H9 (cell line): ENCODE measurements at regions not wholly inside any gene's neighbourhood (a gene's known extent, or its start where the extent isn't known, plus 50 kb on each side); places are given as distances from the start of the nearest gene placed in this dataset.

Experiments
- DNase-seq: peaks from one replicate; pipeline ENCODE4 v3.0.0-alpha.2; 2017
- H2AFZ ChIP-seq: one replicate; pipeline ENCODE4 v1.6.1; 2013; ENCODE audit warnings: mild to moderate bottlenecking, low read length, control low read depth, moderate library complexity
- H2AK5ac ChIP-seq: 2 replicates; pipeline ENCODE4 v1.6.1; 2013; ENCODE audit warnings: low read length, control low read depth, mixed read lengths; ENCODE audit not compliant: insufficient read length
- H2BK120ac ChIP-seq: one replicate; pipeline ENCODE4 v1.6.1; 2013; ENCODE audit warnings: low read depth, mild to moderate bottlenecking, low read length, control low read depth, inconsistent platforms; ENCODE audit not compliant: poor library complexity, severe bottlenecking
- H2BK12ac ChIP-seq: 2 replicates; pipeline ENCODE4 v1.6.1; 2013; ENCODE audit warnings: low read length, control low read depth, mixed read lengths, low read depth; ENCODE audit not compliant: insufficient read length
- H2BK15ac ChIP-seq: 2 replicates; pipeline ENCODE4 v1.6.1; 2013; ENCODE audit warnings: low read depth, low read length, control low read depth
- H2BK20ac ChIP-seq: one replicate; pipeline ENCODE4 v1.6.1; 2013; ENCODE audit warnings: low read depth, mild to moderate bottlenecking, low read length, control low read depth, inconsistent platforms; ENCODE audit not compliant: poor library complexity, severe bottlenecking
- H2BK5ac ChIP-seq: 2 replicates; pipeline ENCODE4 v1.6.1; 2013; ENCODE audit warnings: low read length, control low read depth, mixed read lengths; ENCODE audit not compliant: insufficient read length
- H3K14ac ChIP-seq: 2 replicates; pipeline ENCODE4 v1.6.1; 2013; ENCODE audit warnings: low read length, control low read depth; ENCODE audit not compliant: insufficient read depth
- H3K18ac ChIP-seq: 2 replicates; pipeline ENCODE4 v1.6.1; 2013; ENCODE audit warnings: low read depth, mild to moderate bottlenecking, mixed read lengths, low read length, control low read depth; ENCODE audit not compliant: insufficient read length
- H3K23ac ChIP-seq: 2 replicates; pipeline ENCODE4 v1.6.1; 2013; ENCODE audit warnings: low read length, control low read depth, mixed read lengths, low read depth; ENCODE audit not compliant: insufficient read length
- H3K23me2 ChIP-seq: 2 replicates; pipeline ENCODE4 v1.6.1; 2013; ENCODE audit warnings: low read depth, mild to moderate bottlenecking, mixed read lengths, low read length, control low read depth; ENCODE audit not compliant: insufficient read length, poor library complexity, severe bottlenecking
- H3K27ac ChIP-seq: 2 replicates; pipeline ENCODE4 v1.5.1; 2013; ENCODE audit warnings: low read length, control low read depth, mixed read lengths, low read depth; ENCODE audit not compliant: insufficient read length
- H3K27me3 ChIP-seq: 2 replicates; pipeline ENCODE4 v1.6.1; 2013; ENCODE audit warnings: low read length, control low read depth, inconsistent platforms; ENCODE audit not compliant: insufficient read depth
- H3K4ac ChIP-seq: 2 replicates; pipeline ENCODE4 v1.6.1; 2013; ENCODE audit warnings: low read depth, mild to moderate bottlenecking, control low read depth, inconsistent platforms, low read length, moderate library complexity
- H3K4me1 ChIP-seq: 2 replicates; pipeline ENCODE4 v1.6.1; 2013; ENCODE audit warnings: low read length, control low read depth, inconsistent platforms; ENCODE audit not compliant: insufficient read depth
- H3K4me2 ChIP-seq: 2 replicates; pipeline ENCODE4 v1.6.1; 2013; ENCODE audit warnings: low read length, control low read depth, mixed read lengths; ENCODE audit not compliant: insufficient read length, insufficient read depth
- H3K56ac ChIP-seq: 2 replicates; pipeline ENCODE4 v1.6.1; 2013; ENCODE audit warnings: low read depth, mild to moderate bottlenecking, mixed read lengths, low read length, control low read depth; ENCODE audit not compliant: insufficient read length
- H3K79me1 ChIP-seq: 2 replicates; pipeline ENCODE4 v1.6.1; 2013; ENCODE audit warnings: low read depth, mild to moderate bottlenecking, moderate library complexity, low read length, control low read depth, inconsistent platforms; ENCODE audit not compliant: insufficient read depth, poor library complexity, severe bottlenecking
- H3K79me2 ChIP-seq: 2 replicates; pipeline ENCODE4 v1.6.1; 2013; ENCODE audit warnings: low read length, control low read depth, inconsistent platforms; ENCODE audit not compliant: insufficient read depth
- H3K9ac ChIP-seq: 2 replicates; pipeline ENCODE4 v1.6.1; 2013; ENCODE audit warnings: low read length, control low read depth, mixed read lengths; ENCODE audit not compliant: insufficient read length; ENCODE audit errors: extremely low read depth
- H3K9me3 ChIP-seq: one replicate; pipeline ENCODE4 v1.6.1; 2013; ENCODE audit warnings: low read depth, low read length, inconsistent platforms; ENCODE audit not compliant: control insufficient read depth
- H3T11ph ChIP-seq: one replicate; pipeline ENCODE4 v1.6.1; 2013; ENCODE audit warnings: mild to moderate bottlenecking, low read length, control low read depth, inconsistent platforms
- H4K20me1 ChIP-seq: one replicate; pipeline ENCODE4 v1.6.1; 2013; ENCODE audit not compliant: control insufficient read depth, insufficient read length, insufficient read depth
- H4K5ac ChIP-seq: 2 replicates; pipeline ENCODE4 v1.6.1; 2013; ENCODE audit warnings: low read depth, mild to moderate bottlenecking, mixed read lengths, low read length, control low read depth; ENCODE audit not compliant: insufficient read length
- H4K8ac ChIP-seq: replicated peaks from 2 replicates; pipeline ENCODE4 v1.6.1; 2013; ENCODE audit warnings: low read length, control low read depth, mixed read lengths, low read depth; ENCODE audit not compliant: insufficient read length
- H4K91ac ChIP-seq: 2 replicates; pipeline ENCODE4 v1.6.1; 2013; ENCODE audit warnings: low read depth, mild to moderate bottlenecking, moderate library complexity, mixed read lengths, low read length, control low read depth; ENCODE audit not compliant: insufficient read length
- H3K27ac Mint-ChIP-seq, 3 experiments: 2 replicates in 2 of 3; 3 replicates in 1 of 3; pipeline ENCODE4 v1.8.0; 2020 to 2021; ENCODE audit warnings: mixed read lengths in 3 of 3, mild to moderate bottlenecking in 1 of 3, moderate library complexity in 1 of 3
- H3K27me3 Mint-ChIP-seq: 2 replicates; pipeline ENCODE4 v1.8.0; 2021; ENCODE audit warnings: low read depth, mild to moderate bottlenecking, moderate library complexity, mixed read lengths
- H3K36me3 Mint-ChIP-seq, 3 experiments: 2 replicates in 2 of 3; 3 replicates in 1 of 3; pipeline ENCODE4 v1.8.0; 2020 to 2021; ENCODE audit warnings: low read depth in 3 of 3, mixed read lengths in 3 of 3; ENCODE audit not compliant: insufficient read depth in 1 of 3
- H3K4me1 Mint-ChIP-seq, 2 experiments: 2 replicates each; pipeline ENCODE4 v1.8.0; 2020; ENCODE audit warnings: mixed read lengths in 2 of 2
- H3K4me3 Mint-ChIP-seq, 2 experiments: 2 replicates in 1 of 2; 3 replicates in 1 of 2; pipeline ENCODE4 v1.8.0; 2020 to 2021; ENCODE audit warnings: mild to moderate bottlenecking in 2 of 2, mixed read lengths in 2 of 2, moderate library complexity in 1 of 2
- H3K9me3 Mint-ChIP-seq, 2 experiments: 2 replicates in 1 of 2; 3 replicates in 1 of 2; pipeline ENCODE4 v1.8.0; 2020; ENCODE audit warnings: mild to moderate bottlenecking in 2 of 2, mixed read lengths in 2 of 2, moderate library complexity in 1 of 2
- WGBS: extraction: QIAGEN DNeasy Blood & Tissue Kit; methylation state at CpG from one replicate; pipeline ENCODE4 v1.1.7; 2013; ENCODE audit warnings: missing lambda C conversion rate, low lambda C conversion rate, mixed read lengths; ENCODE audit not compliant: insufficient read length; ENCODE audit errors: extremely low coverage; 5-methylcytosine and 5-hydroxymethylcytosine counted together
- TF ChIP-seq, protein P1 (sequence below): fragments of 200-600 bp; sonication (generic); conservative IDR thresholded peaks from 3 replicates; pipeline ENCODE4 v1.8.0; 2021; ENCODE audit warnings: antibody characterized with exemption, mild to moderate bottlenecking

DNA sequence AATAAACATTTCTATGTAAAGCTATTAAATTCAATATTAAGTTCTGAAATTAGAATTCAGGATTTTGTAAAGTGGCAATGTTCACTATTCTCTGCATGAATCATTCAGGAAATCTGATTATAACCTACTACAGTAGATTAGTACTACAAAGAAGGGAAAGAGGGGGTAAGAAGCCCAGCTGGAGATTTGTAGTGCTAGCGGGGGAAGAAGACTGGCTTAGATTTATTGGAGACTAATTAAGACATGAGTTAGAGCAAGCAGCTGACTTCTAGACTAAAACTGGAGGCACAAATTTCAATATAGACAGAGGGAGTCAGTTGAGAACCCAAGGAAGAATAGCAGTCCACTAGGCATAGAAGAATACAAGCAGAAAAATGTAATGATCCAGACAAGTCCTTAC is 55.8 kb upstream of the SETMAR start:
- Mint-ChIP-seq H3K4me1 (peaks cover 4% of the 10 kb centered on the region in 2 experiments; a peak in 1 of 4 replicates), H3K4me3 (no peak overlapping the region), H3K27me3 (peaks cover 3% of the 10 kb centered on the region), H3K27ac (no peak overlapping the region), H3K36me3 (no peaks in the 10 kb centered on the region), H3K9me3 (no peaks in the 10 kb centered on the region)
- H4K20me1 ChIP-seq = no peaks in the 10 kb centered on the region
- H3K9me3 ChIP-seq = no peaks in the 10 kb centered on the region
- H2BK5ac ChIP-seq = no peak overlapping the region
- H2BK12ac ChIP-seq = no peak overlapping the region
- H2BK120ac ChIP-seq = no peak overlapping the region
- no peaks in the 10 kb centered on the region for H3K23me2 ChIP-seq
- H2AK5ac ChIP-seq = no peak overlapping the region
- H3K27ac ChIP-seq = no peak overlapping the region
- no peak overlapping the region for H3K9ac ChIP-seq
- H2BK15ac ChIP-seq = no peak overlapping the region
- no peak overlapping the region for H2BK20ac ChIP-seq
- H3K23ac ChIP-seq = no peak overlapping the region
- H3K4me1 ChIP-seq = no peaks in the 10 kb centered on the region
- H3K79me1 ChIP-seq = no peaks in the 10 kb centered on the region
- H3K27me3 ChIP-seq = no peaks in the 10 kb centered on the region
- H3T11ph ChIP-seq = no peak overlapping the region
- no CpG with 5 or more reads among the region's 1 CpG for WGBS
- no peak overlapping the region for H3K56ac ChIP-seq
- DNase-seq = no peak
- no peaks in the 10 kb centered on the region for H3K79me2 ChIP-seq
- H4K8ac ChIP-seq = no peak overlapping the region
- no peak overlapping the region for H3K4me2 ChIP-seq
- TF ChIP-seq, protein P1, sequence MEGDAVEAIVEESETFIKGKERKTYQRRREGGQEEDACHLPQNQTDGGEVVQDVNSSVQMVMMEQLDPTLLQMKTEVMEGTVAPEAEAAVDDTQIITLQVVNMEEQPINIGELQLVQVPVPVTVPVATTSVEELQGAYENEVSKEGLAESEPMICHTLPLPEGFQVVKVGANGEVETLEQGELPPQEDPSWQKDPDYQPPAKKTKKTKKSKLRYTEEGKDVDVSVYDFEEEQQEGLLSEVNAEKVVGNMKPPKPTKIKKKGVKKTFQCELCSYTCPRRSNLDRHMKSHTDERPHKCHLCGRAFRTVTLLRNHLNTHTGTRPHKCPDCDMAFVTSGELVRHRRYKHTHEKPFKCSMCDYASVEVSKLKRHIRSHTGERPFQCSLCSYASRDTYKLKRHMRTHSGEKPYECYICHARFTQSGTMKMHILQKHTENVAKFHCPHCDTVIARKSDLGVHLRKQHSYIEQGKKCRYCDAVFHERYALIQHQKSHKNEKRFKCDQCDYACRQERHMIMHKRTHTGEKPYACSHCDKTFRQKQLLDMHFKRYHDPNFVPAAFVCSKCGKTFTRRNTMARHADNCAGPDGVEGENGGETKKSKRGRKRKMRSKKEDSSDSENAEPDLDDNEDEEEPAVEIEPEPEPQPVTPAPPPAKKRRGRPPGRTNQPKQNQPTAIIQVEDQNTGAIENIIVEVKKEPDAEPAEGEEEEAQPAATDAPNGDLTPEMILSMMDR = no peak
- H4K5ac ChIP-seq = no peak overlapping the region
- no peak overlapping the region for H3K4ac ChIP-seq
- no peak overlapping the region for H3K18ac ChIP-seq
- no peak overlapping the region for H3K14ac ChIP-seq
- no peak overlapping the region for H2AFZ ChIP-seq
- no peak overlapping the region for H4K91ac ChIP-seq
